H1 (cell line): ENCODE measurements at regions not wholly inside any gene's neighbourhood (a gene's known extent, or its start where the extent isn't known, plus 50 kb on each side); places are given as distances from the start of the nearest gene placed in this dataset.
"Not testable (repeated sequence)": the region's sequence is repeated elsewhere in the genome, so short reads cannot be mapped to it uniquely, and the experiment has no call there.

Experiments
- CTCF ChIA-PET: fragments of 300-600 bp; sonication (Branson Sonifier 250); formaldehyde crosslinking; loops from one replicate; lab custom pipeline; 2021; ENCODE audit not compliant: partially characterized antibody; lab: Charles Lee
- POLR2A ChIA-PET: fragments of 300-600 bp; sonication (Branson Sonifier 250); formaldehyde crosslinking; loops from one replicate; lab custom pipeline; 2021; ENCODE audit warnings: inconsistent platforms; ENCODE audit not compliant: partially characterized antibody; lab: Charles Lee
- DNase-seq, 2 experiments: peaks; one replicate each; pipeline versions ENCODE4 v3.0.0 to v3.0.0-alpha.2; 2010 to 2022; ENCODE audit warnings: low spot score in 2 of 2, low read depth in 1 of 2, mixed read lengths in 1 of 2
- FAIRE-seq: peaks from 2 replicates; lab custom pipeline; 2011; peaks lifted over from hg19 to GRCh38; lab: Jason Lieb, UNC
- H2AFZ ChIP-seq: 2 replicates; pipeline ENCODE4 v1.8.1; 2012; ENCODE audit warnings: low read length, inconsistent platforms
- H2AK5ac ChIP-seq: 2 replicates; pipeline ENCODE4 v1.6.1; 2013; ENCODE audit warnings: low read depth, low read length
- H2BK120ac ChIP-seq: replicated peaks from 2 replicates; pipeline ENCODE3; 2013; ENCODE audit warnings: low read depth, low read length, inconsistent platforms
- H2BK12ac ChIP-seq: 2 replicates; pipeline ENCODE4 v1.6.1; 2013; ENCODE audit warnings: low read depth, low read length
- H2BK15ac ChIP-seq: 2 replicates; pipeline ENCODE4 v1.6.1; 2013; ENCODE audit warnings: low read length
- H2BK20ac ChIP-seq: 2 replicates; pipeline ENCODE4 v1.6.1; 2013; ENCODE audit warnings: low read length
- H2BK5ac ChIP-seq: 2 replicates; pipeline ENCODE4 v1.6.1; 2013; ENCODE audit warnings: low read depth, low read length
- H3K14ac ChIP-seq: 2 replicates; pipeline ENCODE4 v1.6.1; 2013; ENCODE audit warnings: inconsistent platforms; ENCODE audit not compliant: insufficient read length
- H3K18ac ChIP-seq: 2 replicates; pipeline ENCODE4 v1.6.1; 2013; ENCODE audit warnings: low read length; ENCODE audit errors: extremely low read depth
- H3K23ac ChIP-seq: 2 replicates; pipeline ENCODE4 v1.6.1; 2013; ENCODE audit warnings: inconsistent platforms; ENCODE audit not compliant: insufficient read length
- H3K23me2 ChIP-seq: 2 replicates; pipeline ENCODE4 v1.6.1; 2013; ENCODE audit warnings: low read depth, low read length
- H3K27ac ChIP-seq: 2 replicates; pipeline ENCODE4 v1.6.1; 2011; ENCODE audit warnings: low read depth, low read length, inconsistent platforms
- H3K27me3 ChIP-seq, 4 experiments: replicated peaks in 1 of 4; 1 replicate in 1 of 4; 2 replicates in 3 of 4; pipeline versions ENCODE4 v1.6.1 to v1.8.1; 2011 to 2013; ENCODE audit warnings: low read length in 3 of 4, mild to moderate bottlenecking in 3 of 4, inconsistent platforms in 2 of 4, mixed read lengths in 2 of 4, moderate library complexity in 1 of 4; ENCODE audit not compliant: control insufficient read depth in 3 of 4, insufficient read depth in 3 of 4; ENCODE audit errors: extremely low read depth in 1 of 4
- H3K36me3 ChIP-seq, 4 experiments: 2 replicates each; pipeline versions ENCODE4 v1.6.1 to v1.8.1; 2011 to 2013; ENCODE audit warnings: mild to moderate bottlenecking in 4 of 4, low read length in 3 of 4, moderate library complexity in 2 of 4, control low read depth in 1 of 4, inconsistent platforms in 1 of 4; ENCODE audit not compliant: insufficient read depth in 4 of 4, control insufficient read depth in 2 of 4
- H3K4ac ChIP-seq: replicated peaks from 2 replicates; pipeline ENCODE3; 2013; ENCODE audit warnings: low read length, low read depth, mixed read lengths, inconsistent platforms; ENCODE audit not compliant: insufficient read length
- H3K4me1 ChIP-seq, 4 experiments: replicated peaks in 1 of 4; 1 replicate in 1 of 4; 2 replicates in 3 of 4; pipeline versions ENCODE4 v1.6.1 to v1.8.1; 2011 to 2013; ENCODE audit warnings: low read length in 3 of 4, inconsistent platforms in 2 of 4, mixed read lengths in 1 of 4; ENCODE audit not compliant: insufficient read depth in 4 of 4, control insufficient read depth in 3 of 4
- H3K4me2 ChIP-seq, 2 experiments: 2 replicates each; pipeline versions ENCODE4 v1.6.1 to v1.8.1; 2011 to 2013; ENCODE audit warnings: low read depth in 2 of 2, low read length in 2 of 2, control low read depth in 1 of 2, inconsistent platforms in 1 of 2, mild to moderate bottlenecking in 1 of 2; ENCODE audit not compliant: insufficient read depth in 1 of 2
- H3K4me3 ChIP-seq, 4 experiments: fragments of 200-600, 300-600 bp in 1 of 4; sonication (generic), shearing (Covaris generic), sonication (Bioruptor Twin) in 1 of 4; 2 replicates each; pipeline versions ENCODE4 v1.5.1 to v1.8.1; 2011 to 2016; ENCODE audit warnings: low read length in 4 of 4, low read depth in 3 of 4, control low read depth in 2 of 4, inconsistent platforms in 2 of 4, mild to moderate bottlenecking in 2 of 4, mixed read lengths in 1 of 4, moderate library complexity in 1 of 4; ENCODE audit not compliant: insufficient read depth in 2 of 4; ENCODE audit errors: extremely low read depth in 1 of 4
- H3K56ac ChIP-seq: replicated peaks from 2 replicates; pipeline ENCODE3; 2013; ENCODE audit warnings: low read depth, mild to moderate bottlenecking, mixed read lengths, low read length, inconsistent platforms; ENCODE audit not compliant: insufficient read length
- H3K79me1 ChIP-seq: 2 replicates; pipeline ENCODE4 v1.6.1; 2013; ENCODE audit warnings: low read depth, low read length, control low read depth
- H3K79me2 ChIP-seq, 2 experiments: 2 replicates each; pipeline versions ENCODE4 v1.6.1 to v1.8.1; 2012 to 2013; ENCODE audit warnings: low read length in 2 of 2, mild to moderate bottlenecking in 2 of 2, inconsistent platforms in 1 of 2; ENCODE audit not compliant: insufficient read depth in 2 of 2, control insufficient read depth in 1 of 2
- H3K9ac ChIP-seq, 4 experiments: replicated peaks in 1 of 4; 1 replicate in 1 of 4; 2 replicates in 3 of 4; pipeline versions ENCODE4 v1.6.1 to v1.8.1; 2011 to 2013; ENCODE audit warnings: low read depth in 3 of 4, low read length in 3 of 4, control low read depth in 2 of 4, mild to moderate bottlenecking in 2 of 4, moderate library complexity in 2 of 4, inconsistent platforms in 1 of 4; ENCODE audit errors: extremely low read depth in 1 of 4
- H3K9me3 ChIP-seq, 2 experiments: 2 replicates each; pipeline versions ENCODE4 v1.6.1 to v1.8.1; 2012 to 2013; ENCODE audit warnings: mild to moderate bottlenecking in 2 of 2, moderate library complexity in 2 of 2, control low read depth in 1 of 2, inconsistent platforms in 1 of 2, low read depth in 1 of 2, low read length in 1 of 2, mixed read lengths in 1 of 2; ENCODE audit not compliant: insufficient read depth in 2 of 2
- H4K20me1 ChIP-seq, 2 experiments: replicated peaks in 1 of 2; 2 replicates each; pipeline versions ENCODE3 to v1.8.1; 2011 to 2013; ENCODE audit warnings: inconsistent platforms in 2 of 2, low read length in 2 of 2, mild to moderate bottlenecking in 1 of 2; ENCODE audit not compliant: insufficient read depth in 2 of 2, control insufficient read depth in 1 of 2
- H4K5ac ChIP-seq: 2 replicates; pipeline ENCODE4 v1.6.1; 2013; ENCODE audit warnings: low read length, low read depth, mixed read lengths, inconsistent platforms; ENCODE audit not compliant: insufficient read length
- H4K8ac ChIP-seq: 2 replicates; pipeline ENCODE4 v1.8.0; 2013; ENCODE audit warnings: mild to moderate bottlenecking, moderate library complexity, low read length, inconsistent platforms; ENCODE audit not compliant: insufficient read depth; ENCODE audit errors: extremely low read depth
- H4K91ac ChIP-seq: replicated peaks from 2 replicates; pipeline ENCODE3; 2013; ENCODE audit warnings: low read length, mixed read lengths, inconsistent platforms; ENCODE audit not compliant: insufficient read length
- POLR2A ChIP-seq, 2 experiments: IDR thresholded peaks; 1 replicate in 1 of 2; 2 replicates in 1 of 2; pipeline ENCODE4 v1.6.1; 2011; ENCODE audit warnings: low read depth in 2 of 2, low read length in 2 of 2, mild to moderate bottlenecking in 2 of 2; ENCODE audit errors: control extremely low read depth in 1 of 2
- SIRT6 ChIP-seq: IDR thresholded peaks from one replicate; pipeline ENCODE4 v1.7.1; 2012; ENCODE audit warnings: low read length, inconsistent platforms
- WGBS, 2 experiments: shearing (Covaris generic) in 1 of 2; methylation state at CpG; one replicate each; pipeline versions ENCODE4 v1.1.6 to v1.1.7; 2013 to 2015; ENCODE audit warnings: low lambda C conversion rate in 2 of 2, mixed read lengths in 2 of 2, inconsistent platforms in 1 of 2, low coverage in 1 of 2, missing lambda C conversion rate in 1 of 2; ENCODE audit not compliant: insufficient replicate concordance in 2 of 2, insufficient coverage in 1 of 2, insufficient read length in 1 of 2; ENCODE audit errors: extremely low coverage in 1 of 2, missing lambda C conversion rate in 1 of 2; 5-methylcytosine and 5-hydroxymethylcytosine counted together

GRCh38 chr10:42149027-42149700, 489.2 kb downstream of the ZNF33B start (continued):
- TF ChIP-seq POLR2A (IDR thresholded peaks at IDR 0.05; ENCODE audit: control extremely low read depth in 1 of 2, low read depth in 2 of 2, low read length in 2 of 2) (no peak), SIRT6 (no peak)

GRCh38 chr10:42146165-42146564, 492.2 kb downstream of the ZNF33B start:
- H2AFZ ChIP-seq, H3K27me3 ChIP-seq, H3K36me3 ChIP-seq, H3K79me1 ChIP-seq, CTCF ChIA-PET, H2BK12ac ChIP-seq, H4K5ac ChIP-seq, FAIRE-seq, POLR2A ChIA-PET, H2BK15ac ChIP-seq, H3K4me3 ChIP-seq, H3K79me2 ChIP-seq, H3K4me2 ChIP-seq, H4K8ac ChIP-seq, H3K56ac ChIP-seq, H3K18ac ChIP-seq, H3K23me2 ChIP-seq, H4K91ac ChIP-seq, DNase-seq, H4K20me1 ChIP-seq, H2BK5ac ChIP-seq, H3K4me1 ChIP-seq, H2BK120ac ChIP-seq, H3K23ac ChIP-seq, H3K9ac ChIP-seq, H2AK5ac ChIP-seq, H3K4ac ChIP-seq, H3K27ac ChIP-seq, H3K14ac ChIP-seq, H2BK20ac ChIP-seq: not testable (repeated sequence)
- WGBS, 2 experiments, result 75 to 100% methylated on average over 2 of the region's 2 CpGs
- H3K9me3 ChIP-seq, result peaks cover 9 to 53% of the 10 kb centered on the region in 2 experiments
